HCT116 (cell line): ENCODE measurements at regions not wholly inside any gene's neighbourhood (a gene's known extent, or its start where the extent isn't known, plus 50 kb on each side); places are given as distances from the start of the nearest gene placed in this dataset.

Experiments used
- ATAC-seq: fragments of 200-7000 bp; cut with Tn5 transposase; 2 replicates; pipeline ENCODE4 v1.9.1; 2020; ENCODE audit warnings: mild to moderate bottlenecking, moderate library complexity
- BruUV-seq: library from RNA; stranded (reverse); fragments of 400-500 nt; replicated peaks from 2 replicates; lab custom pipeline; 2021; lab: Mats Ljungman, UMichigan
- CTCF ChIA-PET: fragments of 300-600 bp; sonication (Branson Sonifier 250); formaldehyde crosslinking; loops from one replicate; lab custom pipeline; 2021; ENCODE audit warnings: antibody characterized with exemption; lab: Charles Lee
- POLR2A ChIA-PET: fragments of 300-600, 350-600 bp; sonication (Branson Sonifier 250); formaldehyde crosslinking; loops from one replicate; lab custom pipeline; 2021; ENCODE audit warnings: antibody characterized with exemption; lab: Charles Lee
- RAD21 ChIA-PET, 2 experiments: fragments of 300-600 bp; sonication (Branson Sonifier 250); formaldehyde crosslinking; loops; one replicate each; lab custom pipeline; 2023; ENCODE audit warnings: low total read pairs in 2 of 2; ENCODE audit not compliant: uncharacterized antibody in 2 of 2, unreplicated experiment in 2 of 2, low non-redundant PET in 1 of 2; lab: Charles Lee
- DNase-seq: peaks from one replicate; pipeline ENCODE4 v3.0.0-alpha.2; 2010; ENCODE audit warnings: low read depth, low spot score
- H2AFZ ChIP-seq: fragments of 200-600 bp; shearing (Covaris generic), sonication (generic); 2 replicates; pipeline ENCODE4 v1.6.1; 2017; ENCODE audit warnings: low read depth, mixed run types, mixed read lengths, antibody characterized with exemption, low read length; ENCODE audit not compliant: poor library complexity, severe bottlenecking
- H3K27ac ChIP-seq: 2 replicates; pipeline ENCODE4 v1.5.1; 2012; ENCODE audit warnings: low read depth, low read length
- H3K27me3 ChIP-seq: fragments of 200-600 bp; sonication (generic); 2 replicates; pipeline ENCODE4 v1.6.1; 2016; ENCODE audit warnings: mixed run types, low read length, mixed read lengths; ENCODE audit not compliant: insufficient read depth
- H3K36me3 ChIP-seq, 2 experiments: fragments of 200-500 bp in 1 of 2; fragments of 200-600 bp in 1 of 2; sonication (Bioruptor generic) in 1 of 2; sonication (generic) in 1 of 2; 2 replicates each; pipeline versions ENCODE4 v1.5.1 to v1.6.1; 2014 to 2016; ENCODE audit warnings: low read length in 2 of 2, inconsistent platforms in 1 of 2, mixed read lengths in 1 of 2, mixed run types in 1 of 2; ENCODE audit not compliant: insufficient read depth in 2 of 2, control insufficient read depth in 1 of 2
- H3K4me1 ChIP-seq, 2 experiments: fragments of 200-600 bp in 1 of 2; sonication (generic) in 1 of 2; 2 replicates each; pipeline versions ENCODE4 v1.5.1 to v1.6.1; 2012 to 2017; ENCODE audit warnings: low read length in 2 of 2, inconsistent platforms in 1 of 2, mild to moderate bottlenecking in 1 of 2, mixed read lengths in 1 of 2, mixed run types in 1 of 2, moderate library complexity in 1 of 2; ENCODE audit not compliant: insufficient read depth in 2 of 2, control insufficient read depth in 1 of 2
- H3K4me2 ChIP-seq: fragments of 200-600 bp; sonication (generic); 2 replicates; pipeline ENCODE4 v1.6.1; 2017; ENCODE audit warnings: mixed run types, low read length, mixed read lengths
- H3K4me3 ChIP-seq, 2 experiments: fragments of 200-600 bp in 1 of 2; sonication (generic) in 1 of 2; replicated peaks in 1 of 2; 2 replicates each; pipeline ENCODE4 v1.5.1; 2011 to 2016; ENCODE audit warnings: low read length in 2 of 2, control low read depth in 1 of 2, low read depth in 1 of 2, mild to moderate bottlenecking in 1 of 2, mixed read lengths in 1 of 2, mixed run types in 1 of 2
- H3K79me2 ChIP-seq: fragments of 200-600 bp; sonication (generic); 2 replicates; pipeline ENCODE4 v1.6.1; 2017; ENCODE audit warnings: mild to moderate bottlenecking, mixed run types, low read length, moderate library complexity, mixed read lengths; ENCODE audit not compliant: insufficient read depth
- H3K9ac ChIP-seq: fragments of 200-600 bp; sonication (generic); 2 replicates; pipeline ENCODE4 v1.6.1; 2016; ENCODE audit warnings: low read length, mixed read lengths
- H3K9me2 ChIP-seq: fragments of 200-600 bp; sonication (generic), shearing (Covaris generic); 2 replicates; pipeline ENCODE4 v1.6.1; 2017; ENCODE audit warnings: mixed run types, mild to moderate bottlenecking, moderate library complexity; ENCODE audit not compliant: insufficient read depth
- H3K9me3 ChIP-seq, 2 experiments: fragments of 200-500 bp in 1 of 2; fragments of 200-600 bp in 1 of 2; sonication (Bioruptor generic) in 1 of 2; sonication (generic) in 1 of 2; 2 replicates each; pipeline ENCODE4 v1.6.1; 2014 to 2017; ENCODE audit warnings: low read length in 2 of 2, mixed read lengths in 2 of 2, inconsistent platforms in 1 of 2, low read depth in 1 of 2, mild to moderate bottlenecking in 1 of 2, mixed run types in 1 of 2, moderate library complexity in 1 of 2; ENCODE audit not compliant: control insufficient read depth in 1 of 2, insufficient read depth in 1 of 2
- H4K20me1 ChIP-seq: fragments of 200-600 bp; sonication (generic), shearing (Covaris generic); 2 replicates; pipeline ENCODE4 v1.6.1; 2017; ENCODE audit warnings: mixed run types, mild to moderate bottlenecking, moderate library complexity; ENCODE audit not compliant: insufficient read depth
- CEBPB ChIP-seq: IDR thresholded peaks from 2 replicates; pipeline ENCODE4 v1.6.1; 2012; ENCODE audit warnings: low read depth
- EZH2 ChIP-seq: fragments of 200-600 bp; sonication (generic); IDR thresholded peaks from 2 replicates; pipeline ENCODE4 v1.6.1; 2017; ENCODE audit warnings: antibody characterized with exemption, mixed run types
- EZH2phosphoT487 ChIP-seq: fragments of 200-600 bp; IDR thresholded peaks from 2 replicates; pipeline ENCODE4 v1.6.1; 2018; ENCODE audit warnings: antibody characterized with exemption, borderline replicate concordance
- FOSL1 ChIP-seq: IDR thresholded peaks from 2 replicates; pipeline ENCODE4 v1.6.1; 2012; ENCODE audit warnings: low read depth
- JUND ChIP-seq: IDR thresholded peaks from 2 replicates; pipeline ENCODE4 v1.6.1; 2012
- POLR2A ChIP-seq: IDR thresholded peaks from 2 replicates; pipeline ENCODE4 v1.7.0; 2011; ENCODE audit warnings: borderline replicate concordance; ENCODE audit not compliant: insufficient read depth, insufficient read length; ENCODE audit errors: extremely low read depth
- POLR2AphosphoS5 ChIP-seq: IDR thresholded peaks from 2 replicates; pipeline ENCODE4 v1.6.1; 2011; ENCODE audit warnings: mild to moderate bottlenecking, low read depth, low read length, moderate library complexity
- RAD21 ChIP-seq: IDR thresholded peaks from 2 replicates; pipeline ENCODE4 v1.6.1; 2012; ENCODE audit warnings: low read depth, mild to moderate bottlenecking
- SP1 ChIP-seq: IDR thresholded peaks from 2 replicates; pipeline ENCODE4 v1.6.1; 2012; ENCODE audit warnings: low read depth
- TCF7L2 ChIP-seq: IDR thresholded peaks from 2 replicates; pipeline ENCODE4 v1.7.0; 2011; ENCODE audit warnings: borderline replicate concordance, inconsistent platforms; ENCODE audit not compliant: insufficient read depth, insufficient read length; ENCODE audit errors: extremely low read depth
- YY1 ChIP-seq: IDR thresholded peaks from 2 replicates; pipeline ENCODE4 v1.6.1; 2011; ENCODE audit warnings: low read length, low read depth, moderate library complexity, mild to moderate bottlenecking; ENCODE audit not compliant: insufficient replicate concordance; ENCODE audit errors: extremely low read depth
- ZFX ChIP-seq: fragments of 450-650 bp; IDR thresholded peaks from 2 replicates; pipeline ENCODE4 v1.6.1; 2017
- intact Hi-C: fragments of 100-400 bp; cut with micrococcal nuclease; formaldehyde crosslinking; loops from 2 replicates; pipeline ENCODE4 v1.10.0; 2022
- TF ChIP-seq, protein P1 (sequence below): IDR thresholded peaks from 2 replicates; pipeline ENCODE4 v1.6.1; 2012; ENCODE audit warnings: low read depth
- TF ChIP-seq, protein P2 (sequence below): IDR thresholded peaks from 2 replicates; pipeline ENCODE4 v1.6.1; 2011; ENCODE audit warnings: mild to moderate bottlenecking, low read length, moderate library complexity; ENCODE audit not compliant: insufficient replicate concordance; ENCODE audit errors: extremely low read depth

DNA sequence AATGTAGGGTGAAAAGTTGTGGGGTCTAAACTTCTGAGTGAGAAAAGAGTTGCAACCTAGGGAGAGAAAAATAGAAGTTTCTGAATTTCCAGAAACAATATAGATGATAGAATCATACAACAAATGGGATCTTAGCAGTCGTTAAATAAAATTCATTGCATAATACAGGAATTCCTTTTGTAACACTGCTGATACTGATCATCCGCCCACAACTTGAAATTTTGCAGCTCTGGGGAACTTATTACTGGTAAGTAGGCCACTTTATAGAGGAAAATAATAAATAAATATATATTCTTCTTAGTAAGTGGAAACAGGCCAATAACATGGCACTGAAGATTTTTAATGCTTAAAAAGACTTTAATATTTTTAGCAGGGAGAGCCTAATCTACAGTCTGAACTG, 81.9 kb upstream of the SMIM30 start (continued):
- TF ChIP-seq, protein P1, sequence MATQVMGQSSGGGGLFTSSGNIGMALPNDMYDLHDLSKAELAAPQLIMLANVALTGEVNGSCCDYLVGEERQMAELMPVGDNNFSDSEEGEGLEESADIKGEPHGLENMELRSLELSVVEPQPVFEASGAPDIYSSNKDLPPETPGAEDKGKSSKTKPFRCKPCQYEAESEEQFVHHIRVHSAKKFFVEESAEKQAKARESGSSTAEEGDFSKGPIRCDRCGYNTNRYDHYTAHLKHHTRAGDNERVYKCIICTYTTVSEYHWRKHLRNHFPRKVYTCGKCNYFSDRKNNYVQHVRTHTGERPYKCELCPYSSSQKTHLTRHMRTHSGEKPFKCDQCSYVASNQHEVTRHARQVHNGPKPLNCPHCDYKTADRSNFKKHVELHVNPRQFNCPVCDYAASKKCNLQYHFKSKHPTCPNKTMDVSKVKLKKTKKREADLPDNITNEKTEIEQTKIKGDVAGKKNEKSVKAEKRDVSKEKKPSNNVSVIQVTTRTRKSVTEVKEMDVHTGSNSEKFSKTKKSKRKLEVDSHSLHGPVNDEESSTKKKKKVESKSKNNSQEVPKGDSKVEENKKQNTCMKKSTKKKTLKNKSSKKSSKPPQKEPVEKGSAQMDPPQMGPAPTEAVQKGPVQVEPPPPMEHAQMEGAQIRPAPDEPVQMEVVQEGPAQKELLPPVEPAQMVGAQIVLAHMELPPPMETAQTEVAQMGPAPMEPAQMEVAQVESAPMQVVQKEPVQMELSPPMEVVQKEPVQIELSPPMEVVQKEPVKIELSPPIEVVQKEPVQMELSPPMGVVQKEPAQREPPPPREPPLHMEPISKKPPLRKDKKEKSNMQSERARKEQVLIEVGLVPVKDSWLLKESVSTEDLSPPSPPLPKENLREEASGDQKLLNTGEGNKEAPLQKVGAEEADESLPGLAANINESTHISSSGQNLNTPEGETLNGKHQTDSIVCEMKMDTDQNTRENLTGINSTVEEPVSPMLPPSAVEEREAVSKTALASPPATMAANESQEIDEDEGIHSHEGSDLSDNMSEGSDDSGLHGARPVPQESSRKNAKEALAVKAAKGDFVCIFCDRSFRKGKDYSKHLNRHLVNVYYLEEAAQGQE = no peak
- no peak for TF ChIP-seq EZH2phosphoT487
- TF ChIP-seq JUND = no peak
- no peak for TF ChIP-seq YY1
- TF ChIP-seq TCF7L2 = no peak
- TF ChIP-seq CEBPB = no peak
- TF ChIP-seq, all 23 proteins: peak for 0

GRCh38 chr7:113199841-113200240, 81.5 kb upstream of the SMIM30 start:
- no peak overlapping the region for H3K27ac ChIP-seq
- H3K9ac ChIP-seq = no peak overlapping the region
- no peaks in the 10 kb centered on the region for H3K27me3 ChIP-seq
- no peaks in the 10 kb centered on the region for H3K36me3 ChIP-seq
- POLR2A ChIA-PET = no interaction called here
- DNase-seq = no peak
- intact Hi-C loops = no loop called here
- no peak overlapping the region for H3K4me3 ChIP-seq
- no TSS peak for BruUV-seq
- H3K9me3 ChIP-seq = no peaks in the 10 kb centered on the region
- no peaks in the 10 kb centered on the region for H3K9me2 ChIP-seq
- no peak overlapping the region for H3K4me2 ChIP-seq
- no peak for ATAC-seq
- no peak overlapping the region for H2AFZ ChIP-seq
- H3K79me2 ChIP-seq = no peaks in the 10 kb centered on the region
- H3K4me1 ChIP-seq = 0 out of 4 replicates have a peak, but pooled peaks cover 0 to 3% of the 10 kb centered on the region in 2 experiments
- RAD21 ChIA-PET = no interaction called here
- CTCF ChIA-PET = interaction anchor here (1.0 kb wide), 1 partner anchor 41 kb away, joined by 5 read pairs; no protein-coding TSS in a partner anchor
- H4K20me1 ChIP-seq = no peaks in the 10 kb centered on the region
- TF ChIP-seq ZFX (no peak), FOSL1 (no peak), RAD21 (no peak), POLR2A (no peak), CEBPB (no peak), EZH2 (no peak), POLR2AphosphoS5 (no peak), SP1 (no peak)
- TF ChIP-seq, protein P2, sequence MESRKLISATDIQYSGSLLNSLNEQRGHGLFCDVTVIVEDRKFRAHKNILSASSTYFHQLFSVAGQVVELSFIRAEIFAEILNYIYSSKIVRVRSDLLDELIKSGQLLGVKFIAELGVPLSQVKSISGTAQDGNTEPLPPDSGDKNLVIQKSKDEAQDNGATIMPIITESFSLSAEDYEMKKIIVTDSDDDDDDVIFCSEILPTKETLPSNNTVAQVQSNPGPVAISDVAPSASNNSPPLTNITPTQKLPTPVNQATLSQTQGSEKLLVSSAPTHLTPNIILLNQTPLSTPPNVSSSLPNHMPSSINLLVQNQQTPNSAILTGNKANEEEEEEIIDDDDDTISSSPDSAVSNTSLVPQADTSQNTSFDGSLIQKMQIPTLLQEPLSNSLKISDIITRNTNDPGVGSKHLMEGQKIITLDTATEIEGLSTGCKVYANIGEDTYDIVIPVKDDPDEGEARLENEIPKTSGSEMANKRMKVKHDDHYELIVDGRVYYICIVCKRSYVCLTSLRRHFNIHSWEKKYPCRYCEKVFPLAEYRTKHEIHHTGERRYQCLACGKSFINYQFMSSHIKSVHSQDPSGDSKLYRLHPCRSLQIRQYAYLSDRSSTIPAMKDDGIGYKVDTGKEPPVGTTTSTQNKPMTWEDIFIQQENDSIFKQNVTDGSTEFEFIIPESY = no peak
- TF ChIP-seq, protein P1 = no peak
